GM12872 (cell line): ENCODE measurements at regions not wholly inside any gene's neighbourhood (a gene's known extent, or its start where the extent isn't known, plus 50 kb on each side); places are given as distances from the start of the nearest gene placed in this dataset.

ENCODE experiments used
- CTCF ChIP-seq: IDR thresholded peaks from 3 replicates; pipeline ENCODE4 v1.5.1; 2011; ENCODE audit warnings: low read depth, mild to moderate bottlenecking, low read length, moderate library complexity; ENCODE audit not compliant: insufficient read depth

DNA sequence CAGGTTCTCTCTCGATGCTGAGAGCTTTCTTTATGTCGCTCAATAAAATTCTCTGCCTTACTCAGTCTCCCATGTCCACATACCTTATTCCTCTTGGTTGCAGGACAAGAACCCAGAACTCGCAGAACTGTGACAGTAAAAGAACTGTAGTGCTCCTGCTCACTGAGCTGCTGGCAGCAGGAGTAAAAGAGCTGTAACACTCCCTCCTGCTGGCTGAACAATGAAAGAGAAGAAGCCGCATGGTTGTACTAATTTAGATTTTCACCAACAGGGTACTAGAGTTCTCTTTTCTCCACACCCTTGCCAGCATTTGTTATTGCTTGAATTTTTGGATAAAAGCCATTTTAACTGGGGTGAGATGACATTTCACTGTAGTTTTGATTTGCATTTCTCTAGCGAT is 433.2 kb downstream of the GUCY1A2 start:
- TF ChIP-seq CTCF = peak; percentile 16; the same call in 1 of the 3 replicates

DNA sequence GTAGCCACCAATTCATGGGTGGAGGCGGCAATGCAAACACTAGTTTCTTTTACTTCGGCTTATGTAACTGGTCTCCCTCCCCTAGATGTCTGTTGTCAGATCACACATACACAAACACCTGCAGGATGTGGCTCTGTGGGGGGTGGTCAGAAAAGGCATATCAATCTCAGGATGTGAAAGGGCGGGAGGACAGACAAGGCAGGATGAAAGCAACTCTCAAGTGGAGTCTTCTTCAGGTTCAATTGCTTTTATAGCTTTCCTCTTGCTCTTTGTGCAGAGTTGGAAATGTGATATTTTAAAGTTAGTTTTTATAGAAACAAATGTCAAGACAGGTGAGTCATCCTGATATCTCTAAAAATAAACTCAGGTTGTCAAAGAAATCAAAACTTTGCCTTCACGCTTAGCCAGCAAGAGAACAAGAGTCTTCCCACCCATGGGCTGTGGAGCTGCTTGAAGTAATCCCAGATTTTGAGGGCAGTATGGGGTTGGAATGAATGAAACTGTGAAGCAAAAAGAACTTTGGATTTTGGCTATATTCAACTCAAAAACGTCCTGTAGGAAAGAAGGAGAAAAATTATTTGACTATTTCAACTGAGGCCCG is 423.4 kb downstream of the GUCY1A2 start:
- no peak for TF ChIP-seq CTCF

- TF ChIP-seq CTCF = no peak
Observed at GRCh38 chr11:106601684-106602297, 416.5 kb downstream of the GUCY1A2 start.

GRCh38 chr11:106608677-106609076 is 409.6 kb downstream of the GUCY1A2 start:
- TF ChIP-seq CTCF = no peak

DNA sequence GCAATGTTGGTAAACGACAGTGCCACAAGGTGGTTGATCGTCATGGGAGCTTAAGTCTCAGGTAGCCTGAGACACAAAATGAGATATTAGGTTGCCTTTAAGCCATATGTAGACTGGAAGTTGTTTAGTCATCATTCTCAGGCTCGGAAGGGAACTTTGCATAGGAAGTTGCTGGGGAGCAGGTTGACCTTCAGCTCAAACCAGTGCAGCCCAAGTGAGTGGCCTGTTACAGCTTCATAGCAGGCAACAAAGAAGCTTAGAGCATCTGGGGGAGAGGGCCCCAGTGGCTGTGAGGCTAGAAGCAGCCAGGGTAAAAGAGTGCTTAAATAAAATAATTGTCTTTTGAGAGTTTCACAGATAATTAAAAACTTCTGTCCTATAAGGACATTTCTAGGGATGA is 404.0 kb downstream of the GUCY1A2 start:
- no peak for TF ChIP-seq CTCF

DNA sequence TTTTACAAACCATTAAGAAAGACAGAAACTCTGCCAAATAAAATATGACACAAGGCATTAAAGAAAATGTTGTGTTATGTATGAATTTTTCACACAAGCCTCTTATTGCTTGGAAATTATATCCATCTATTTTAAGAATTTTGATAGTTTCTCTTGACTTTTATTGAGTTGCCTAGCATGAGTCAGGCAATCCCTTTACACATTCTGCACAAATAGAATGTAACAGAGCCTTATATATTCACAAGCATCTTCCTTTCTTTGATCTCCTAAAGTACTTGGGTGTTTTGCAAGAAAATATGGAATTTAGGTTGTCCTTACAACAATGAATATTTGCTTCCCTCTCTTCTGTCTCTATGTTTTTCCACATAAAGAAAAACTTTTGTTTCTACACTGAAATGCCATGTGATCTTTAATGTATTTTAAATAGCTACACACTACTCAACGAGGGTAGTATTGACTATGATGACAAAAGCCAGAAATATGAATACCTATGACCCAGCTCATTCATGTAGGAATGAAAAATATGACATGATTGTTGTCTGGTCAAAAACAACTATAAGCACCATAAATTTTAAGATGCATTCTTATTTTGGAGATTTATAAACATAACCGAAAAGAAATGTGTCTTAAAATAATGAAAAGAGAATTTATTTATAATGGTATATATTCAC is 398.8 kb downstream of the GUCY1A2 start:
- TF ChIP-seq CTCF = no peak

DNA sequence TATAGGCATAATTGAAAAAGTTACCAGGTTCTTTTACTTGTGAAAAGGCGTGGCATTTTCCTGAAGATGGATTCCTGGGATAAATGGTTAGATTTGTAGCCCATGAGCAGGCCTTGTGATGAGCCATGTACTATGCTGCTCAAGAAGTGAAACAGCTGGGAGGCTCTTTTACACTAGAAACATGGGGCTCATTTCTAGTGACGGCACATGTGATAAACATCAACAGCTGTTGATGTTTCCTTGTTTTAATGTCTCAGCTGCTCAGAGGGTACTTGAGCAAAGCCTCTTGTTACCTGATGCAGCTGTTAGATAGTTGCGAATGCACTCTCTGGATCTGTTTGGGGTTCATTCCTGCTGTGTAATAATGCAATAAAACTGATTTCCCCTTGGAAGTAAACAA is 396.8 kb downstream of the GUCY1A2 start:
- no peak for TF ChIP-seq CTCF
